Thymus (tissue), 11 donors: ENCODE measurements at regions not wholly inside any gene's neighbourhood (a gene's known extent, or its start where the extent isn't known, plus 50 kb on each side); places are given as distances from the start of the nearest gene placed in this dataset.

ENCODE experiments used
- DNase-seq, 9 donors: peaks; one replicate each; pipeline ENCODE4 v3.0.0-alpha.2; 2013; ENCODE audit warnings: low spot score in 9 of 9, low read depth in 6 of 9, missing footprints in 1 of 9
- H3K27ac ChIP-seq, 2 donors: one replicate each; pipeline ENCODE4 v1.5.1; 2013; ENCODE audit warnings: control low read depth in 1 of 2, low read depth in 1 of 2, low read length in 1 of 2, mild to moderate bottlenecking in 1 of 2, moderate library complexity in 1 of 2
- H3K27me3 ChIP-seq, 2 donors: one replicate each; pipeline ENCODE4 v1.5.1; 2013; ENCODE audit warnings: low read length in 1 of 2; ENCODE audit not compliant: control insufficient read depth in 2 of 2, insufficient read depth in 1 of 2
- H3K36me3 ChIP-seq, 2 donors: one replicate each; pipeline ENCODE4 v1.5.1; 2013; ENCODE audit warnings: low read length in 1 of 2, mild to moderate bottlenecking in 1 of 2, moderate library complexity in 1 of 2; ENCODE audit not compliant: control insufficient read depth in 2 of 2, insufficient read depth in 2 of 2
- H3K4me1 ChIP-seq, 2 donors: one replicate each; pipeline ENCODE4 v1.5.1; 2013; ENCODE audit warnings: low read length in 2 of 2; ENCODE audit not compliant: control insufficient read depth in 2 of 2, insufficient read depth in 2 of 2
- H3K4me3 ChIP-seq, 2 donors: one replicate each; pipeline ENCODE4 v1.5.1; 2013; ENCODE audit warnings: low read length in 2 of 2, control low read depth in 1 of 2, mild to moderate bottlenecking in 1 of 2
- H3K9me3 ChIP-seq, 2 donors: one replicate each; pipeline ENCODE4 v1.5.1; 2013; ENCODE audit warnings: low read length in 1 of 2, mild to moderate bottlenecking in 1 of 2; ENCODE audit not compliant: control insufficient read depth in 2 of 2, insufficient read depth in 1 of 2
- WGBS: extraction: QIAGEN DNeasy Blood & Tissue Kit; methylation state at CpG from one replicate; pipeline ENCODE4 v1.1.7; 2013; 5-methylcytosine and 5-hydroxymethylcytosine counted together
- donor health status: healthy.

DNA sequence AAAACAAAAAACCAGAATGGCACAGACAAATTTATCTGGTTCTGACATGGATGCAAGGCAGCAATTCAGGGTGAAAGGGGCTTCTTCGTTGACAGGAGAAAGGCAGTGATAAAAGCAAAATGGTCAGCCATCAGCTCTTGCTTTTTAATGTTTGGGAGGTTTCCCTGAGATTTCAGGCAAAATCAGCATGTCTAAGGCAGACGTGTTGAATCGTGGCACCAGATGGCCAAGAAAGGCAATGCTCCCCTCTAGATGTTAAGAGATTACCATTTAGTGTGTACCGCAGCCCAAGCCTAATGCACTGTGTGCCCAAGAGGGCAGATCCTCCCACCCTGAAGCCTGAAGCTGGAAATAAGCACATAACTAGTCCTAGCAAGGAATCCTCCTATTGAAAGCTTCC lies 88.8 kb upstream of the GALNT18 start:
- no peaks in the 10 kb centered on the region for H3K4me1 ChIP-seq
- H3K36me3 ChIP-seq: no peaks in the 10 kb centered on the region
- no peaks in the 10 kb centered on the region for H3K9me3 ChIP-seq
- no peak for DNase-seq
- no peak overlapping the region for H3K4me3 ChIP-seq
- 91% methylated on average over 4 of the region's 4 CpGs for WGBS
- peaks cover 0 to 2% of the 10 kb centered on the region in 2 donors for H3K27me3 ChIP-seq
- no peak overlapping the region for H3K27ac ChIP-seq

GRCh38 chr11:11709447-11710239 lies 87.8 kb upstream of the GALNT18 start:
- Histone ChIP-seq H3K36me3 (no peaks in the 10 kb centered on the region), H3K4me1 (no peaks in the 10 kb centered on the region), H3K27ac (no peak overlapping the region), H3K9me3 (no peaks in the 10 kb centered on the region), H3K27me3 (peaks cover 0 to 2% of the 10 kb centered on the region in 2 donors), H3K4me3 (no peak overlapping the region)
- no peak for DNase-seq
- 95% methylated on average over 7 of the region's 7 CpGs for WGBS

GRCh38 chr11:11708256-11708655 lies 86.5 kb upstream of the GALNT18 start:
- Histone ChIP-seq H3K9me3 (no peaks in the 10 kb centered on the region), H3K27me3 (peaks cover 0 to 2% of the 10 kb centered on the region in 2 donors), H3K4me3 (no peak overlapping the region), H3K27ac (no peak overlapping the region), H3K36me3 (no peaks in the 10 kb centered on the region), H3K4me1 (no peaks in the 10 kb centered on the region)
- 42% methylated on average over 1 of the region's 1 CpG for WGBS
- DNase-seq: no peak

GRCh38 chr11:11706028-11706427 lies 84.2 kb upstream of the GALNT18 start:
- Histone ChIP-seq H3K9me3 (no peaks in the 10 kb centered on the region), H3K4me1 (no peaks in the 10 kb centered on the region), H3K27me3 (peaks cover 0 to 2% of the 10 kb centered on the region in 2 donors), H3K36me3 (no peaks in the 10 kb centered on the region), H3K27ac (no peak overlapping the region), H3K4me3 (no peak overlapping the region)
- 91% methylated on average over 4 of the region's 4 CpGs for WGBS
- no peak for DNase-seq

GRCh38 chr11:11703885-11704284 lies 82.1 kb upstream of the GALNT18 start:
- no peaks in the 10 kb centered on the region for H3K9me3 ChIP-seq
- no peak overlapping the region for H3K27ac ChIP-seq
- H3K27me3 ChIP-seq: no peaks in the 10 kb centered on the region
- no peak overlapping the region for H3K4me3 ChIP-seq
- H3K36me3 ChIP-seq: no peaks in the 10 kb centered on the region
- no peak for DNase-seq
- WGBS: 89% methylated on average over 1 of the region's 1 CpG
- H3K4me1 ChIP-seq: no peaks in the 10 kb centered on the region

- no peaks in the 10 kb centered on the region for H3K4me1 ChIP-seq
- no peaks in the 10 kb centered on the region for H3K9me3 ChIP-seq
- H3K27me3 ChIP-seq: no peaks in the 10 kb centered on the region
- H3K4me3 ChIP-seq: no peak overlapping the region
- no peak overlapping the region for H3K27ac ChIP-seq
- no peaks in the 10 kb centered on the region for H3K36me3 ChIP-seq
- no peak for DNase-seq
- WGBS: 93% methylated on average over 4 of the region's 4 CpGs
These were observed 79.3 kb upstream of the GALNT18 start for GRCh38 chr11:11701070-11701469.

- Histone ChIP-seq H3K27me3 (no peaks in the 10 kb centered on the region), H3K4me3 (no peak overlapping the region), H3K27ac (no peak overlapping the region), H3K4me1 (no peaks in the 10 kb centered on the region), H3K9me3 (no peaks in the 10 kb centered on the region), H3K36me3 (no peaks in the 10 kb centered on the region)
- WGBS: 90% methylated on average over 1 of the region's 1 CpG
- DNase-seq: no peak
These were observed 76.0 kb upstream of the GALNT18 start for GRCh38 chr11:11697796-11698195.

GRCh38 chr11:11691296-11692151 lies 69.7 kb upstream of the GALNT18 start:
- Histone ChIP-seq H3K4me1 (no peaks in the 10 kb centered on the region), H3K27me3 (no peaks in the 10 kb centered on the region), H3K36me3 (no peaks in the 10 kb centered on the region), H3K4me3 (no peak overlapping the region), H3K9me3 (no peaks in the 10 kb centered on the region), H3K27ac (no peak overlapping the region)
- no peak for DNase-seq
- WGBS: 90% methylated on average over 13 of the region's 13 CpGs

GRCh38 chr11:11681536-11681935 lies 59.7 kb upstream of the GALNT18 start:
- no peak for DNase-seq
- H3K36me3 ChIP-seq: no peaks in the 10 kb centered on the region

More at GRCh38 chr11:11681536-11681935, 59.7 kb upstream of the GALNT18 start:
- no peak overlapping the region for H3K27ac ChIP-seq
- no peaks in the 10 kb centered on the region for H3K9me3 ChIP-seq
- no peaks in the 10 kb centered on the region for H3K4me1 ChIP-seq
- H3K4me3 ChIP-seq: no peak overlapping the region
- no peaks in the 10 kb centered on the region for H3K27me3 ChIP-seq
